Activated CD4-positive, alpha-beta T cell treated with anti-CD3 and anti-CD28 coated beads, Interleukin-2, amount 10 ng/mL, durations not matched to agents 24 days and 14 days (primary cell): ENCODE measurements at regions not wholly inside any gene's neighbourhood (a gene's known extent, or its start where the extent isn't known, plus 50 kb on each side); places are given as distances from the start of the nearest gene placed in this dataset.

Experiments used
- DNase-seq: peaks from one replicate; pipeline ENCODE4 v3.0.0; 2022
- H3K27ac Mint-ChIP-seq: one replicate; pipeline ENCODE4 v1.8.0; 2022; ENCODE audit warnings: mild to moderate bottlenecking, mixed read lengths
- H3K27me3 Mint-ChIP-seq: one replicate; pipeline ENCODE4 v1.8.0; 2022; ENCODE audit warnings: mixed read lengths
- H3K36me3 Mint-ChIP-seq: one replicate; pipeline ENCODE4 v1.8.0; 2022; ENCODE audit warnings: low read depth, mild to moderate bottlenecking, mixed read lengths
- H3K4me1 Mint-ChIP-seq: one replicate; pipeline ENCODE4 v1.8.0; 2021; ENCODE audit warnings: mixed read lengths
- H3K4me3 Mint-ChIP-seq: one replicate; pipeline ENCODE4 v1.8.0; 2022; ENCODE audit warnings: mild to moderate bottlenecking, moderate library complexity, mixed read lengths
- H3K9me3 Mint-ChIP-seq: one replicate; pipeline ENCODE4 v1.8.0; 2021; ENCODE audit warnings: mixed read lengths
- intact Hi-C: fragments of 100-400 bp; cut with micrococcal nuclease; formaldehyde crosslinking; loops from one replicate; pipeline ENCODE4 v1.15.1; 2023

GRCh38 chr6:147868427-147869190 lies 360.1 kb downstream of the SAMD5 start:
- Mint-ChIP-seq H3K27me3 (no peaks in the 10 kb centered on the region), H3K4me3 (no peak overlapping the region), H3K9me3 (no peaks in the 10 kb centered on the region), H3K4me1 (no peaks in the 10 kb centered on the region), H3K36me3 (no peaks in the 10 kb centered on the region), H3K27ac (no peak overlapping the region)
- intact Hi-C loops: no loop called here
- no peak for DNase-seq

GRCh38 chr6:147869201-147869600 lies 360.7 kb downstream of the SAMD5 start:
- intact Hi-C loops: no loop called here
- no peak for DNase-seq
- Mint-ChIP-seq H3K27ac (no peak overlapping the region), H3K36me3 (no peaks in the 10 kb centered on the region), H3K4me3 (no peak overlapping the region), H3K9me3 (no peaks in the 10 kb centered on the region), H3K27me3 (no peaks in the 10 kb centered on the region), H3K4me1 (no peaks in the 10 kb centered on the region)

DNA sequence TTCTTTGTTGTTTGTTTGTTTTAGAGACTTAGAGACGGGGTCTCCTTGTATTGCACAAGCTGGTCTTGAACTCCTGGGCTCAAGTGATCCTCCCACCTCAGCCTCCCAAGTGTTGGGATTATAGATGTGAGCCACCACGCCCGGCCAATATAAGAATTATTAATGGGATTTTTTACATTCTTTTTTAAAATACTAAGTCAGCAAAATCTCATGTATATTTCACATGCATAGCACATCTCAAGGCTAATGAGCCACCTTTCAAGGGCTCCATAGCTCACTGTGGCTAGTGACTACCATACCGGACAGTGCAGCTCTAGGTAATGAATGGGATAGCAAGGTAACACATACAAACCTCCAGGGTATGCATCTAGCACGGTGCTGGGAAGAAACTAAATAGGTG lies 361.4 kb downstream of the SAMD5 start:
- no peaks in the 10 kb centered on the region for H3K4me1 Mint-ChIP-seq
- no peak overlapping the region for H3K27ac Mint-ChIP-seq
- intact Hi-C loops: no loop called here
- H3K27me3 Mint-ChIP-seq: no peaks in the 10 kb centered on the region
- H3K36me3 Mint-ChIP-seq: no peaks in the 10 kb centered on the region
- no peak for DNase-seq
- no peaks in the 10 kb centered on the region for H3K9me3 Mint-ChIP-seq
- no peak overlapping the region for H3K4me3 Mint-ChIP-seq

- no peak overlapping the region for H3K27ac Mint-ChIP-seq
- intact Hi-C loops: no loop called here
- H3K4me1 Mint-ChIP-seq: no peaks in the 10 kb centered on the region
- DNase-seq: no peak
- no peaks in the 10 kb centered on the region for H3K36me3 Mint-ChIP-seq
- no peaks in the 10 kb centered on the region for H3K9me3 Mint-ChIP-seq
- no peak overlapping the region for H3K4me3 Mint-ChIP-seq
- no peaks in the 10 kb centered on the region for H3K27me3 Mint-ChIP-seq
Measured at GRCh38 chr6:147870506-147871110, 362.1 kb downstream of the SAMD5 start.

GRCh38 chr6:147872002-147872401 lies 363.5 kb downstream of the SAMD5 start:
- H3K9me3 Mint-ChIP-seq: no peaks in the 10 kb centered on the region
- H3K27ac Mint-ChIP-seq: no peak overlapping the region
- intact Hi-C loops: no loop called here
- H3K4me1 Mint-ChIP-seq: no peaks in the 10 kb centered on the region
- H3K36me3 Mint-ChIP-seq: no peaks in the 10 kb centered on the region
- H3K27me3 Mint-ChIP-seq: no peaks in the 10 kb centered on the region
- no peak for DNase-seq
- H3K4me3 Mint-ChIP-seq: no peak overlapping the region

GRCh38 chr6:147873816-147874215 lies 365.3 kb downstream of the SAMD5 start:
- H3K36me3 Mint-ChIP-seq: no peaks in the 10 kb centered on the region
- H3K4me3 Mint-ChIP-seq: no peak overlapping the region
- no peaks in the 10 kb centered on the region for H3K4me1 Mint-ChIP-seq
- intact Hi-C loops: no loop called here
- no peaks in the 10 kb centered on the region for H3K9me3 Mint-ChIP-seq
- H3K27ac Mint-ChIP-seq: no peak overlapping the region
- H3K27me3 Mint-ChIP-seq: no peaks in the 10 kb centered on the region
- no peak for DNase-seq

GRCh38 chr6:147874322-147874721 lies 365.8 kb downstream of the SAMD5 start:
- H3K9me3 Mint-ChIP-seq: no peaks in the 10 kb centered on the region
- no peaks in the 10 kb centered on the region for H3K27me3 Mint-ChIP-seq
- H3K4me3 Mint-ChIP-seq: no peak overlapping the region
- no peaks in the 10 kb centered on the region for H3K36me3 Mint-ChIP-seq
- no peak for DNase-seq
- intact Hi-C loops: no loop called here
- H3K4me1 Mint-ChIP-seq: no peaks in the 10 kb centered on the region
- no peak overlapping the region for H3K27ac Mint-ChIP-seq

- Mint-ChIP-seq H3K36me3 (no peaks in the 10 kb centered on the region), H3K4me1 (no peaks in the 10 kb centered on the region), H3K4me3 (no peak overlapping the region), H3K27me3 (no peaks in the 10 kb centered on the region), H3K27ac (no peak overlapping the region), H3K9me3 (no peaks in the 10 kb centered on the region)
- intact Hi-C loops: no loop called here
- DNase-seq: no peak
Measured at GRCh38 chr6:147879031-147879580, 370.6 kb downstream of the SAMD5 start.

DNA sequence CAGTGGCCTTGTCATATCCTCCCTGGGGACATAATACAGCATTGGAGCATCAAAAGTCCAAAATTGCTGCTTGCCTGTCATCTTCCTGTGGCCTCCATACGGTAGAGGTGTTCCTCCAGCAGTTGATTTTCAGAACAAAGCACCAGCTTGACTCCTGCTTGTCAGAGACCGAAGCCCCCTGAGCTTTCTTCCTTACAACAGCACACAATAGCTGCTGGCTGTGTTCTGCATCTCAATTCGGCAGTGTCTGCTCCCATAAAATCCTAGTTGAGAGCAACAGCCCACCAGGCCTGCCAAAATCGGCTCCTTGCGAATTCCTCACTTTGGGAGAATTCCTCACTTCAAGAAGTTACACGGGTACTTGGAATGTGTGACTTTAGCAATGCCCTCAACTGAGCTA lies 372.9 kb downstream of the SAMD5 start:
- H3K4me3 Mint-ChIP-seq: no peak overlapping the region
- intact Hi-C loops: no loop called here
- H3K27me3 Mint-ChIP-seq: no peaks in the 10 kb centered on the region
- no peaks in the 10 kb centered on the region for H3K9me3 Mint-ChIP-seq
- H3K36me3 Mint-ChIP-seq: no peaks in the 10 kb centered on the region
- H3K27ac Mint-ChIP-seq: no peak overlapping the region
- no peak for DNase-seq
- no peaks in the 10 kb centered on the region for H3K4me1 Mint-ChIP-seq

DNA sequence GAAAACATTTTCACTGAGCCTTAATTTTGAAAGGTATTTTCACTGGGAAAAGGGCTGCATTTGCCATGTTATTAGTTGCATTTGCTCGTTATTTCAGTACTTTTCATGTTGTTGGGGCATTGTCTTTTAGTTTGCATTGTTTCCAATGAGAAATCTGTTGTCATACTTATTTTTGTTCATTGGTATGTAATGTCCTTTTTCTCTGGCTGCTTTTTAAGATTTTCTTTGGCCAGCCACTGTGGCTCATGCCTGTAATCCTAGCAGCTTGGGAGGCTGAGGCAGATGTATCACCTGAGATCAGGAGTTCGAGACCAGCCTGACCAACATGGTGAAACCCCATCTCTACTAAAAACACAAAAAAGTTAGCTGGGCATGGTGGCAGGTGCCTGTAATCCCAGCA lies 379.9 kb downstream of the SAMD5 start:
- Mint-ChIP-seq H3K36me3 (no peaks in the 10 kb centered on the region), H3K4me3 (no peak overlapping the region), H3K9me3 (no peaks in the 10 kb centered on the region), H3K4me1 (no peaks in the 10 kb centered on the region), H3K27me3 (no peaks in the 10 kb centered on the region), H3K27ac (no peak overlapping the region)
- intact Hi-C loops: no loop called here
- no peak for DNase-seq

DNA sequence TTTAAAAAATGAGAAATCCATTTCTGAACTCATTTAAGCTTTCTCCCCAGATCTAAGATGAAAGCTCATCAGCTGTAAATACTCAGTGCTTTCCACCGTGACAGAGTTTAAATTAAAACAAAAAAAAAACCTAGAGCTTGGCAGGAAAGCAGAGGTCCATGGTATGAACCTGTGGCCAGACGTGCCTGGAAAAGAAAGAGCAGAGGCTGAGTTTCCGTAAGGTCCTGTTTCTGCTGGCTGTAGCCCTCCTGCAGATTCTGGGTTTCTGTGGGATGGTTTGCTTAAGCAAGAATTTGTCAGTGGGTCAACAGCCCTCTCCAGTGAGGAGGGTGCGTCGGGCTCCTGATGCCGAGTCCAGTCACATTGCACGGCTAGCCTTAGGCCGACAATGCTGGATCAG lies 383.2 kb downstream of the SAMD5 start:
- Mint-ChIP-seq H3K27ac (no peak overlapping the region), H3K27me3 (no peaks in the 10 kb centered on the region), H3K4me1 (no peaks in the 10 kb centered on the region), H3K36me3 (no peaks in the 10 kb centered on the region), H3K4me3 (no peak overlapping the region), H3K9me3 (no peaks in the 10 kb centered on the region)
- DNase-seq: no peak
- intact Hi-C loops: no loop called here

DNA sequence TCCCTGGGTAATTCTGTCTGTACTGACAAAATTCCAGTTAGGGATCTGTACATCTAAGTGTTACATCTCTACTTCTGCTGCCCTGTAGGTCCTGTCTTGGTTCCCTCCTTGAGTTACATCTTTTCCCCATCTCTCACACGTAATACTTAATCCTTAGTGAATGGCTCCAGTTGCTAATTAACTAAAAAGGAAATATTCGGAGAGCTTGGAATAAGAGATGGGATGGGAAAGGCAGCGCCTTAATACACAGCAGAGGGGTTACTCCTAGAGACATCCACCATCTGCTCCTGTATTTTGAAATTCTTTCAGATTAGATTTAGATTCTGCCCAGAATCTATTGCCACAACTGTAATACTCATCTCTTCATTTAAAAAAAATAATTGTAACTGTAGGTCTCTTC lies 384.0 kb downstream of the SAMD5 start:
- H3K36me3 Mint-ChIP-seq: no peaks in the 10 kb centered on the region
- H3K4me1 Mint-ChIP-seq: no peaks in the 10 kb centered on the region
- no peak overlapping the region for H3K27ac Mint-ChIP-seq
- H3K9me3 Mint-ChIP-seq: no peaks in the 10 kb centered on the region
- intact Hi-C loops: no loop called here
- H3K4me3 Mint-ChIP-seq: no peak overlapping the region
- DNase-seq: no peak
- H3K27me3 Mint-ChIP-seq: no peaks in the 10 kb centered on the region

GRCh38 chr6:147895272-147895671 lies 386.8 kb downstream of the SAMD5 start:
- Mint-ChIP-seq H3K27ac (no peak overlapping the region), H3K9me3 (no peaks in the 10 kb centered on the region), H3K27me3 (no peaks in the 10 kb centered on the region), H3K36me3 (no peaks in the 10 kb centered on the region), H3K4me3 (no peak overlapping the region), H3K4me1 (no peaks in the 10 kb centered on the region)
- intact Hi-C loops: no loop called here
- no peak for DNase-seq

- no peak overlapping the region for H3K4me3 Mint-ChIP-seq
Measured at GRCh38 chr6:147900247-147900830, 391.8 kb downstream of the SAMD5 start.

More at GRCh38 chr6:147900247-147900830, 391.8 kb downstream of the SAMD5 start:
- no peaks in the 10 kb centered on the region for H3K9me3 Mint-ChIP-seq
- DNase-seq: no peak
- intact Hi-C loops: no loop called here
- H3K27ac Mint-ChIP-seq: no peak overlapping the region
- no peaks in the 10 kb centered on the region for H3K36me3 Mint-ChIP-seq
- H3K27me3 Mint-ChIP-seq: no peaks in the 10 kb centered on the region
- H3K4me1 Mint-ChIP-seq: no peaks in the 10 kb centered on the region
